Psoas muscle (tissue), 7 donors: ENCODE measurements at regions not wholly inside any gene's neighbourhood (a gene's known extent, or its start where the extent isn't known, plus 50 kb on each side); places are given as distances from the start of the nearest gene placed in this dataset.

Source experiments
- ATAC-seq, 4 donors: fragments of 200-7000 bp; cut with Tn5 transposase; one replicate each; pipeline ENCODE4 v1.9.1; 2020; ENCODE audit warnings: moderate library complexity in 3 of 4, mild to moderate bottlenecking in 2 of 4
- DNase-seq, 2 donors: peaks; one replicate each; pipeline ENCODE4 v3.0.0-alpha.2; 2020
- H3K27ac ChIP-seq: fragments of 200-600 bp; one replicate; pipeline ENCODE4 v1.8.0; 2022
- H3K27me3 ChIP-seq, 3 donors: fragments of 200-600 bp in 1 of 3; one replicate each; pipeline versions ENCODE4 v1.6.1 to v1.8.0; 2013 to 2022; ENCODE audit warnings: low read length in 2 of 3, mild to moderate bottlenecking in 2 of 3, moderate library complexity in 1 of 3; ENCODE audit not compliant: insufficient read depth in 3 of 3
- H3K36me3 ChIP-seq, 2 donors: fragments of 200-600 bp in 1 of 2; one replicate each; pipeline versions ENCODE4 v1.6.1 to v1.8.0; 2013 to 2022; ENCODE audit warnings: low read depth in 1 of 2, mild to moderate bottlenecking in 1 of 2, moderate library complexity in 1 of 2; ENCODE audit not compliant: insufficient read depth in 1 of 2
- H3K4me1 ChIP-seq: fragments of 200-600 bp; one replicate; pipeline ENCODE4 v1.8.0; 2022
- H3K4me3 ChIP-seq: fragments of 200-600 bp; one replicate; pipeline ENCODE4 v1.8.0; 2022; ENCODE audit warnings: mild to moderate bottlenecking
- H3K9me3 ChIP-seq: fragments of 200-600 bp; one replicate; pipeline ENCODE4 v1.8.0; 2022
- WGBS, 3 donors: extraction: QIAGEN DNeasy Blood & Tissue Kit; methylation state at CpG; one replicate each; pipeline versions ENCODE4 v1.1.6 to v1.1.7; 2013; 5-methylcytosine and 5-hydroxymethylcytosine counted together
- intact Hi-C, 2 donors: fragments of 100-400 bp; cut with DNase I; formaldehyde crosslinking; loops; one replicate each; pipeline versions ENCODE4 v1.11.0 to v1.14.2; 2022
- TF ChIP-seq, protein P1 (sequence below): fragments of 200-600 bp; IDR thresholded peaks from one replicate; pipeline ENCODE4 v1.8.0; 2022; ENCODE audit warnings: antibody characterized with exemption
- donor health status: healthy with polysubstance abuse.
- donor health status: DM: no; HTN: no; CAD: no; lungs with moderate emphysema.
- donor health status: Bipolar disorder and iron deficiency.
- donor health status: healthy.
- donor health status: DM: yes; HTN: yes; CAD: no.
- donor health status: DM: no; HTN: no; CAD: no.
- donor health status: DM: yes; HTN: yes; CAD: no.

DNA sequence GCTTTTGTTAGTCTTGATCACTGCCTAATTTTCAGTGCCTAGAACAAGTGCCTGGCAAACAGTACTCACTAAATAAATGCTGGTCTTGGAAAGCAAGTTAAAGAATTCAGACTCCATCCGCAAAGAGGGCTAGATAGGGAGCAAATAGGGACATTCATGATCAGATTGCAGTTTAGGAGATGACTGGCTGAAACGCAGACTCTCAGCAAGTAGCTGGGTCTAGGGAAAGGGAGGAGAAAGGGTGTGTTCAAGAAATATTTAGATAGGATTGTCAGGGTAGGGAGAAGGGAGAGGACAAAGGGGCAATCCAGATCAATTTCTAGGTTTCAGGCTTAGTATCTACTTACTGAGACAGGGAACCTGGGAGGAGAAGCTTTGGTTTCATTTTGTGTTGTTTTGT lies 108.4 kb downstream of the ESM1 start:
- TF ChIP-seq, protein P1, sequence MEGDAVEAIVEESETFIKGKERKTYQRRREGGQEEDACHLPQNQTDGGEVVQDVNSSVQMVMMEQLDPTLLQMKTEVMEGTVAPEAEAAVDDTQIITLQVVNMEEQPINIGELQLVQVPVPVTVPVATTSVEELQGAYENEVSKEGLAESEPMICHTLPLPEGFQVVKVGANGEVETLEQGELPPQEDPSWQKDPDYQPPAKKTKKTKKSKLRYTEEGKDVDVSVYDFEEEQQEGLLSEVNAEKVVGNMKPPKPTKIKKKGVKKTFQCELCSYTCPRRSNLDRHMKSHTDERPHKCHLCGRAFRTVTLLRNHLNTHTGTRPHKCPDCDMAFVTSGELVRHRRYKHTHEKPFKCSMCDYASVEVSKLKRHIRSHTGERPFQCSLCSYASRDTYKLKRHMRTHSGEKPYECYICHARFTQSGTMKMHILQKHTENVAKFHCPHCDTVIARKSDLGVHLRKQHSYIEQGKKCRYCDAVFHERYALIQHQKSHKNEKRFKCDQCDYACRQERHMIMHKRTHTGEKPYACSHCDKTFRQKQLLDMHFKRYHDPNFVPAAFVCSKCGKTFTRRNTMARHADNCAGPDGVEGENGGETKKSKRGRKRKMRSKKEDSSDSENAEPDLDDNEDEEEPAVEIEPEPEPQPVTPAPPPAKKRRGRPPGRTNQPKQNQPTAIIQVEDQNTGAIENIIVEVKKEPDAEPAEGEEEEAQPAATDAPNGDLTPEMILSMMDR, result no peak
- WGBS, 3 donors, result 81 to 95% (median 82%) methylated on average over 2 of the region's 2 CpGs
- Histone ChIP-seq H3K9me3 (no peaks in the 10 kb centered on the region), H3K27me3 (peaks cover 0 to under 1% (median 0%) of the 10 kb centered on the region in 3 donors), H3K27ac (no peak overlapping the region), H3K4me1 (no peaks in the 10 kb centered on the region), H3K4me3 (no peak overlapping the region), H3K36me3 (no peaks in the 10 kb centered on the region)
- ATAC-seq (no peak), DNase-seq (no peak)
- intact Hi-C loops, result no loop called here

DNA sequence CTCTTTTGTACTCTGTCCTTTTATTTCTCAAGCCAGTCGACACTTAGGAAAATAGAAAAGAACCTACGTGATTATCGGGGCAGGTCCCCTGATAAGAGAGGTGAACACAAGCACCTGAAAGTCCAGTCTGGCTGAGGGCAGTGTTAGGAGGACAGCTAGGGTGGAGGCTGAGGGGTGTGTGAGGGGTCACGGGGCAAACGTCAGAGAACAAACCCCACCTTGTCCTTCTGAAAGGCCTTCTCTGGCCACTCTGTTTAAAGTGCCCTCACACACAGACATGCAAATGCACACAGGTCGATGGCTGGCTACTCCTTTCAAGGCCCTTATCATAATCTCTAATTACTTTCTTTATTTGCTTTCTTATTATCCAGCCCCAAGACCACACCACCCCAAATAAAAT lies 108.8 kb downstream of the ESM1 start:
- DNase-seq (no peak), ATAC-seq (no peak)
- TF ChIP-seq, protein P1, result no peak
- intact Hi-C loops, result no loop called here
- Histone ChIP-seq H3K9me3 (no peaks in the 10 kb centered on the region), H3K36me3 (no peaks in the 10 kb centered on the region), H3K4me1 (no peaks in the 10 kb centered on the region), H3K27ac (no peak overlapping the region), H3K27me3 (no peaks in the 10 kb centered on the region), H3K4me3 (no peak overlapping the region)
- 80 to 89% (median 80%) methylated on average over 6 of the region's 6 CpGs for WGBS, 3 donors

DNA sequence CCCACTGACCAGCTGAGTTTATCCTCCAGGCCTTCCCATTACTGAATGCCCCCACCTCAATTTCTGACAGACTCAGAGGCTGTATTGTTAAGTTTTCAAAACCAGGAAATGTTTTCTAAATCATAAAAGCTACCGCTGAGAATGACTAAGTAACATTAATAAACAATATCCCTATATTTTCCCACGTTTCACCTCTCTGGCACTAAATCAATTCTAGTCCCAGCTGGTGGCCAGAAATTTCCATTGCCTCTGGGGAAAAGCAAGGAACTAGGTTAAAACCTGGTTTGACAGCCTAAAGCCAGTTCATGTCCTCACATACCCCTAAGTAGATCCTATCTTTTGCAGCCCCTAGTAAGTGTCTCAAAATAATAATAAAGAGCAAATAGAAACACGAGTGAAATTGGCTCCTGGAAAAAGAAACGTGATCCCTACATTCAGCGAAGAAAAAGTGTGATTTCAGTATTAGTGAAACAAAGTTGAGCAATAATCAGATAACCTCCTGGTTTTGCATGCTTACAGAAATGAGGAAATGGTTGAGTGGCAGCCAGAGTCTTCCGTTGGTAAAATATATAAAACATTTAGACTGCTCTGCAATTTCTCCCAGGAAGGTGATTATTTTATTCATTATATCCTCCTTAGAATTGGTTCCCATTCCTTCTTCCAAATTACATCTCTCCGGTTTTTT lies 110.9 kb downstream of the ESM1 start:
- Histone ChIP-seq H3K4me1 (no peaks in the 10 kb centered on the region), H3K36me3 (no peaks in the 10 kb centered on the region), H3K4me3 (no peak overlapping the region), H3K9me3 (no peaks in the 10 kb centered on the region), H3K27me3 (no peaks in the 10 kb centered on the region), H3K27ac (no peak overlapping the region)
- TF ChIP-seq, protein P1, result no peak
- intact Hi-C loops, result no loop called here
- 26 to 35% (median 28%) methylated on average over 7 of the region's 7 CpGs for WGBS, 3 donors
- DNase-seq (no peak), ATAC-seq (no peak)

DNA sequence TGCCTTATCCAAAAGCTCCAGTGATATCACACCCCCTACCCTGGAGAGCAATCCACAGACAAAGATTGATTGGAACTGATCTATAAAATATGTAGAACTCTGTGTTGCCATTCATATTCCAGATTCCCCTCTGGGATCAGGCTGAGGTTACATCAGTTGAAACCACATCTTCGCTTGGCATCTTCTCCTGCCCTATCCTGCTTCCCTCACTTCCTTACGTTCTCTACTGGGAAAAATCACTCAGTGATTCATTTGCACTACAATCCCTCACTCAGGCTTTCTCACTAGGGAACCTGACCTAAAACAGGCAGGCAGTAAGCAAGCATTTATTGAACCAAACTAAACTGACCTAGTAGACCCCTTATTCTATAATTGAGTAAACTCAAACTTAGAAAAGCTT lies 111.7 kb downstream of the ESM1 start:
- H3K4me1 ChIP-seq, result no peaks in the 10 kb centered on the region
- DNase-seq, result no peak
- ATAC-seq, result no peak
- intact Hi-C loops, result no loop called here
- no peaks in the 10 kb centered on the region for H3K27me3 ChIP-seq
- no peak overlapping the region for H3K4me3 ChIP-seq
- 74 to 85% (median 77%) methylated on average over 2 of the region's 2 CpGs for WGBS, 3 donors
- TF ChIP-seq, protein P1, result no peak
- H3K9me3 ChIP-seq, result no peaks in the 10 kb centered on the region
- H3K27ac ChIP-seq, result no peak overlapping the region
- H3K36me3 ChIP-seq, result no peaks in the 10 kb centered on the region

DNA sequence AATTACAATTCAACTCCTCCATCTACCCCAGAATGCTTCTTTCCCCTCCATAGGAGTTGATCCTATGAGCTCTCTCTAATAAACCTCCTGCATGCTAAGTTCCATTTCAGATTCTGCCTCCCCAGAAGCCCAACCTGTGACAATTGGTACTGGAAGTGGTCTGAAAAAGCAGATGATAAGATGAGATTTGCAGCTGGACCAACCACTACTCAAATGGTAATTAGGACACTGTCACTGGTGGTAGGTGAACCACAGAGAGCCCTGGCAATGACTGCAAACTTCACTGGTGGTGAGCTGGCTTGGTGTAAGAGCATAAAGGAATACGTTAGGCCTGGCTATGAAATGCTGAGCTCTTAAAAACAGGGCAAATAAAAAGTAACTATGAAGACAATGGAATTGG lies 112.6 kb downstream of the ESM1 start:
- Histone ChIP-seq H3K36me3 (no peaks in the 10 kb centered on the region), H3K27ac (no peak overlapping the region), H3K4me1 (no peaks in the 10 kb centered on the region), H3K4me3 (no peak overlapping the region), H3K9me3 (no peaks in the 10 kb centered on the region), H3K27me3 (no peaks in the 10 kb centered on the region)
- TF ChIP-seq, protein P1, result no peak
- intact Hi-C loops, result no loop called here
- DNase-seq (no peak), ATAC-seq (no peak)
- 75 to 89% (median 88%) methylated on average over 1 of the region's 1 CpG for WGBS, 3 donors
